ENCODE measurements at regions not wholly inside any gene's neighbourhood (a gene's known extent, or its start where the extent isn't known, plus 50 kb on each side); places are given as distances from the start of the nearest gene placed in this dataset.

GRCh38 chr2:126748188-126748760 lies 92.3 kb downstream of the GYPC start:
- H3K27ac ChIP-seq = no peak overlapping the region
- intact Hi-C loops (cut with DNase I) = no loop called here
- H3K4me1 ChIP-seq (replicated peaks in 1 of 2) = no peaks in the 10 kb centered on the region
- no peaks in the 10 kb centered on the region for H3K27me3 ChIP-seq
- DNase-seq = peak in 1 of 7 donors; percentile 27
- TF ChIP-seq CTCF (IDR thresholded peaks at IDR 0.05) (no peak), POLR2A (IDR thresholded peaks at IDR 0.05) (no peak)
- WGBS, 4 donors = 68 to 77% (median 73%) methylated on average over 4 of the region's 4 CpGs
- no peaks in the 10 kb centered on the region for H3K36me3 ChIP-seq (replicated peaks in 1 of 2)
- H3K9me3 ChIP-seq (replicated peaks in 1 of 3) = no peaks in the 10 kb centered on the region
- no peak overlapping the region for H3K4me3 ChIP-seq

GRCh38 chr2:126748929-126749518 lies 93.1 kb downstream of the GYPC start:
- no peaks in the 10 kb centered on the region for H3K4me1 ChIP-seq (replicated peaks in 1 of 2)
- no peaks in the 10 kb centered on the region for H3K9me3 ChIP-seq (replicated peaks in 1 of 3)
- H3K36me3 ChIP-seq (replicated peaks in 1 of 2) = no peaks in the 10 kb centered on the region
- no peak overlapping the region for H3K4me3 ChIP-seq
- no peak overlapping the region for H3K27ac ChIP-seq
- no peaks in the 10 kb centered on the region for H3K27me3 ChIP-seq
- DNase-seq = peak in 1 of 7 donors; percentile 25
- TF ChIP-seq POLR2A (IDR thresholded peaks at IDR 0.05) (no peak), CTCF (IDR thresholded peaks at IDR 0.05) (no peak)
- intact Hi-C loops (cut with DNase I) = no loop called here
- WGBS, 4 donors = 83 to 89% (median 86%) methylated on average over 6 to 9 of the region's 9 CpGs

- Histone ChIP-seq H3K27me3 (no peaks in the 10 kb centered on the region), H3K36me3 (replicated peaks in 1 of 2) (no peaks in the 10 kb centered on the region), H3K9me3 (replicated peaks in 1 of 3) (no peaks in the 10 kb centered on the region), H3K27ac (no peak overlapping the region), H3K4me3 (no peak overlapping the region), H3K4me1 (replicated peaks in 1 of 2) (no peaks in the 10 kb centered on the region)
- intact Hi-C loops (cut with DNase I) = no loop called here
- WGBS, 4 donors = 50 to 66% (median 60%) methylated on average over 1 of the region's 1 CpG; no CpG with 5 or more reads in 1 of the 4 donors
- TF ChIP-seq CTCF (IDR thresholded peaks at IDR 0.05) (peak in 3 of 6 experiments; percentile 9 to 24 (median 15)), POLR2A (IDR thresholded peaks at IDR 0.05) (no peak)
- peak in 1 of 7 donors; percentile 39 for DNase-seq
Measured at GRCh38 chr2:126749537-126749936, 93.6 kb downstream of the GYPC start.

- 90 to 92% (median 91%) methylated on average over 4 of the region's 4 CpGs for WGBS, 4 donors
- H3K9me3 ChIP-seq (replicated peaks in 1 of 3) = no peaks in the 10 kb centered on the region
- H3K27ac ChIP-seq = no peak overlapping the region
- TF ChIP-seq POLR2A (IDR thresholded peaks at IDR 0.05) (no peak), CTCF (IDR thresholded peaks at IDR 0.05) (no peak)
- H3K4me1 ChIP-seq (replicated peaks in 1 of 2) = no peaks in the 10 kb centered on the region
- intact Hi-C loops (cut with DNase I) = no loop called here
- H3K4me3 ChIP-seq = no peak overlapping the region
- no peaks in the 10 kb centered on the region for H3K27me3 ChIP-seq
- DNase-seq = no peak
- no peaks in the 10 kb centered on the region for H3K36me3 ChIP-seq (replicated peaks in 1 of 2)
Measured at GRCh38 chr2:126750506-126750905, 94.5 kb downstream of the GYPC start.

Data from adrenal gland (tissue), 9 donors.